GM19035 (cell line): ENCODE measurements at regions not wholly inside any gene's neighbourhood (a gene's known extent, or its start where the extent isn't known, plus 50 kb on each side); places are given as distances from the start of the nearest gene placed in this dataset.
"Not testable (repeated sequence)": the region's sequence is repeated elsewhere in the genome, so short reads cannot be mapped to it uniquely, and the experiment has no call there.

Source experiments
- ATAC-seq: cut with Tn5 transposase; IDR thresholded peaks from one replicate; pipeline ENCODE4 v1.9.1; 2021; ENCODE audit not compliant: unreplicated experiment

DNA sequence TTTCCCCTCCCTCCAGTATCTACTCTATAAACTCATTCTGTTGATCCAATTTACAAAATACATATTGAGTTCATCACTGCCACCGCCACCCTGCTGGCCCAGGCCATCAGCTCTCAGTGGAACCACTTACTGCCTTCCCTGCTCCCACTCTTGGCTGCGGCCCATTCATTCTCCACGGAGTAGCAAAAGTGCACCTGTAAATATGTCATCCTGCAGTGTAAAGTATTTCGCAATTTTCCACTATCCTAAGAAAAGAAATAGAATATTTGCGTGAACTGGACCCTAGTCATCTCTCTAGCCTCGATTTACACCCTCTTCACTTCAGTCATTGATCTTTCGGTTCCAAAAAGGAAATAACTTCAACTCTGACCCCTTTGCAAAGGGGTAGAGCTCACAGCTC lies 258.3 kb upstream of the TFAP2D start:
- ATAC-seq = no peak

DNA sequence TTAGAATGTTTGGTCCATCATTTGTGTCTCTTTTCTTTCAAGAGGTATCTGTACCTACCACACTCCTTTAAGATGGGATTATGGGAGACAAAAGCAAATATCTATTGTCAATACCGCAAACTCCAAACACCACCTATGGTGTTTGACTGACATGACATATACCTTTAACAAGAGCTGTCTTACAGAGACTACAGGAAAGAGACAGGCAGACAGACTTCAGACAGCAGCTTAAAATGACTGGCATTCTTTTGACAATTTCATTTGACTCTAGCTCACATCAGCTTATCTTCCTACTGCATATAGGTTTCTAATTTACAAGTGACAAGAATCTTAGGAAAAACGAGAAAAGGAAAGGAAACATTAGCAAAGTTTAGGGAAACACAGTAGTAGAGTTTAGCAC lies 256.0 kb upstream of the TFAP2D start:
- ATAC-seq = no peak

DNA sequence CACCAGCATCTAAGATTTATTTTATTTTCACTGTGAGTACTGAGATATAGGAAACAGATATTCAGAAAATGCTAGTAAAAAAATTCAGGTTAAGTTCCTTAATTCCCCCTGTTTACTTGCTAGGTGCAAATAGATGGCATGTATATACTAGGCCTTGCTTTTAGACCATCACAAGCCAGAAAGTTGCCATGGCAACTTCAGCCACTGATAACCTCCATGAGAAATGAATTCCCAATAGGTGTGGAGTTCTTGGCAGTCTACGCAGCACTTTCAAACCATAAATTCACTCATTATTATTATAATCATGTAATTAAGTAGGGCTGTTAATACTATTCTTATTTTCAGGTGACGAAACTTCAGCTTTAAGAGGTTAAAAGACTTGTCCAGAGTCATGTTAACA lies 251.6 kb upstream of the TFAP2D start:
- ATAC-seq = no peak

DNA sequence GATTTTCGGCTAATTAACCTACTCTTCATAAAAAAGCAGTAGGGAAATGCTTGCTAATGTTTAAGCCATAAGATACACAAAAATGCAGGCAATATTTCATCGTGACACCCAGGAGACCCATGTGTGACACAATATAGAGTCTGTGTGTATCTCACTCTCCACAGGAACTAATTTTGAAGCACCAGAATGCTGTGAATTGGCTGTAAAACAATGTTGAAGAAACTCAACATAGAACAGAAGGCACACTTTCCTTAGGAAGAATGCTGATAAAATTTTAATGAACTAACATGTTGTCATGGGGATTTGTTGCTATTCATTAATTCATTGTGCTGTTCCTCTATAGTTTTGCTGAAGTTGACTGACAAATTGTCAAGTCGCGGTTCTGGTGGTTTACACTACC lies 249.4 kb upstream of the TFAP2D start:
- no peak for ATAC-seq

DNA sequence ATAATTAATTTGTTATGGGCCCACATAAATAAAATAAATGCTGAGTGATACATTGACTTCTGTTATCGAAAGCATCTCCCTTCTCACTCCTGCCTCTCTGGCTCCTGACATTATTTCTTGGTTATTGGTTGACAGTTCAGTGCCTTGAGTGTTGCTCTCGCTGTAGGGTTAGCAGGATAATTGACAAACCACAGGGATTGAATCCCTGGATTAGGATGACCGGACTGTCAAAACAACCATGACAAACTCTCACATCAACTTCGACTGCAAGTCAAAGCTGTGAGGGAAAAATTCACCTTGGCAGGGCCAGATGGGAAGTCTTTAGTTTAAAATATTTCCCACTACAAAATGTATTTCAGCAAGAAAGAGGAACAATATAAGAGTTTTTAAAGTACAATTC lies 245.4 kb upstream of the TFAP2D start:
- no peak for ATAC-seq

DNA sequence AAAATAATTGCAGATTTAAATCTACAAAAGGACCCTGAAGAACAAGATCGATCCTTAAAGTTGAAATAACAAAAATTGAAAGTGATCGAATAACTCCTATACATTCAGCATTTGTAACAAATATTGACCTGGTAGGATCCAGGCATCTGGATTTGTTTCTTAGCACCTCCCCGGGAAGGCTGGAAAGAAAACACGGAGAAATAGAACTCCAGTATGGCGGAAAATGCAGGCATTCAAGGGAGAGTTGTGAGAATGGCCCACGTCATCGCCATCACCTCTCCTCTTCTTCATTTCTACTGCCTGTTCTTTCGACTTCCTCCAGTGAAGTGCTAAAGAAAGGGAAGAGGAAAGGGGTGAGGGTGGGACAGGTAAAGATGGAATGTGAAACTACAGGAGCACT lies 242.3 kb upstream of the TFAP2D start:
- no peak for ATAC-seq

DNA sequence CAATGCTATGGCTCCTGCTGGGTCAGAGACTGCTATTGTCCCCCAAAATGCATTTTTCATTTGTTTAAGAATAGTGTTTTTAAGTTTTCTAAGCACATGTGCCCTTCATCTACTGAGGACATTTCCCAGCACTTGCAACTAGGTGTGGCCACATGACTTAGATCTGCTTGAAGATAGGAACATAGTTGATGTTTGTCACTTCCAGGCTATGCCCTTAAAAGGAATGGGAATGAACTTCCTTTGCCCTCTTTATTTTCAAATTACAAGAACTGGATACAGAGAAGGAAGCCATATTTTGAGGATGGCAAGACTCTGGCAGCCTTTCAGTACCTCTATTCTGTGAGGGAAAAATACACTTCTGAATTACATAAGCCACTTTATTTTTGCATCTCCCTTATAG lies 203.0 kb upstream of the TFAP2D start:
- no peak for ATAC-seq

DNA sequence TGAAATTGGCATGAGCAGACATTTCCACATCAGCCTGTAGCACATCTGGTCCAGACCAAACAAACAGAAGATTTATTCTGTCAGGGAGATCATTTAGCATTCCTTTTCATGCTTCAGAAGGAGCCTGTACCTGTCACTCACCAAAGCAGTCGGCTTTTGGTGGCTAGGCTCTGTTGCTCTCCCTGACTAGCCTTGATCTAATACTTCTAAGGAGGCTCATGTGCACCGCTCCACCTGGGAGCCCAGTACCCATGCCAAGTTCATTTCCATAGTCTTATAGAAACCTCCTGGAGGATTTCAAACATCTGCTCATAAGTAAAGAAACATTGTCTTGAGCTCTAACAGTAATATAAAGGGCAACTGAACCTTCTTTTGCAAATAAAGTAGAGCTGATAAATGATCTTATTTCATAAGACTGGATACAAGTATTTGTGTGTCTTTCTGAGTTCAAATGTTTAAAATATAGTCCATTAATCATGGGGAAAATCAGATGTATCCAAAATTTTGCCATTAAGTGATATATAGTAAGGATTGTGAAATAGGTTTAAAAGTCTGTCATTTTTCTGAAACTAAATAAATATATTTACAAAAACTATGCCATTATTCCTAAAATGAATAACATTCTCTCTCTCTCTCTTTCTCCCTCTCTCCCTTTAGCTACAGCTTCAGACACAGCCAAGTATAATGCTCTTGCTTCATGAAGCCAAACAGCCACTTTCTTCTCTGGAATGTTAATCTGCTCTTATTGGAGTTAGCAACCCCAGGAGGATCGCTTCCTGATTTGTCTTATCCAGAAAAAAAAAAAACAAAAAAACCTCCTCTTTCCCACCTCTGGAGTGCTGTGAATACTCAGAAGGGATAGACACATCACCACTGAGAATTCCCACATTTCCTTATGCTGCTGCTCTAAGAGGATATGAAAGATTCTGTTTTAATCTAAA lies 192.7 kb upstream of the TFAP2D start:
- no peak for ATAC-seq

DNA sequence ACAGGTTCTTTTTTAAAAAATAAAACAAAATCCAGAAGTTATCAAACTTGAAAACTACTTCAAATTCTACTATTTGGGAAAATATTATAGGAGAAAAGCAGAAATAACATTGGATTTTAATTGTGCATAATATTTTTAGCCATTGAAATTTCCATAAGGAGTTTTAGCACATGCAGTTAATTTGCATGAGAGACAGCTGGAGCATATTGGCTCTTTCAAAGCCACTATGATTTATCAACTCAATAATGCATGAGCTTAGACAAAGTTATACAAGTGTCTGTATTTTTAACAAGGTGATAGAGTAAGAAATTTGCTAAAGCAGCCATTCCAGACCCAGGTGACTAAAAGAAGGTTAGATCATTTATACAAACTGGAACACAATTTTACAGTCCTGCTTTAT lies 189.0 kb upstream of the TFAP2D start:
- no peak for ATAC-seq

DNA sequence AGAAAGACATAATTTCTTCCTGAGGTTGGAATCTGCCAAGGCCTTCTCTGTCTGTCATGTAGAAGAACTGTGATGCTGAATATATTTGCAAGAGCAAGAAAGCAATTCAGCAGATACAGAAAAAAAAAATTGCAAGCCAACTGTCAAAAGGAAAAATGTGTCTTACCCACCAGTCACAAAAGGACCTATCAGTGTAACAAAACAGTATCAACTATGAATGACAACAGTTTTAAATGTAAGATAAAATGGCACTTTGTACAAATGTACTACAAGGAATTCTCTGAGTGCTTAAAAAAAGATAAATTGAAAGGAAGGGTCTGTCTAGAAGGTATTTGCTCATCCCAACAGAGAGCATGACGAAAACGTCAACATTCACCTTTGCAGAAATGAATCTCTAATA lies 185.3 kb upstream of the TFAP2D start:
- no peak for ATAC-seq

DNA sequence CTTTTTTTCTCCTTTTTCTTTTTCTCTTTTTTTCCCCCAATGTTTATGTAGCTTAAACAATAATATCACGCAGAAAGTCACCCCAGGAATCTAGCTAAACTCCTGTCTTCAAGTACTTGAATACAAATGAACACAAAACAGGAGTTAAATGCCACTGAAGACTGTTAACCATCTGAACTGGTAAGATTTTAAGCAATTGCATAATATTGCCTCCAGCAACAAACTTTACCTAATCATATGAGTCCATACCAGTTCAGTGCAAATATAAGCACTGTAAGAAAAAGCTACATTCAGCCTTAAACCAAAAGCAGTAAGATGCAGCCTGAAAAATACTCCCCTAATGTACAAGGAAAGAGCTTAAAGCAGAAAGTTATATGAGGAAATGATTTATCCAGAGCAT lies 173.9 kb upstream of the TFAP2D start:
- ATAC-seq = no peak

DNA sequence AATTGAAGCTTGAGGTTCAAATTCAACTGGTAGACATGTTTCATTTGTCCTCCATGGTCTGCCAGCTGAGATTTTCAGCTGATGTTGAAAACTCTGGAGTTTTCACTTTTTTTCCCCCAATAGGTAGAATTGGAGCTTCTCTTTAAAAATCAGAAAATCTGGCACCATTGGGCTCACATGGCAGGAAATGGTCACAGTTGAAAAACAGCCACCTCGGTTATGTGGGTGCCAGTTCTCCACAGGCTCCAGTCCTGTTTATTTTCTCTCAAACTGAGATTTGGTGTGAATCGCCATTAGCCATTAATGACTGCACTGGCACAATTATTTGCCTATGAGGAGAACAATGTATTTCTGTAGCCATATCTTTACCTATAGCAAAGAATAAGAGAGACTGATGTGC lies 171.4 kb upstream of the TFAP2D start:
- ATAC-seq = no peak

DNA sequence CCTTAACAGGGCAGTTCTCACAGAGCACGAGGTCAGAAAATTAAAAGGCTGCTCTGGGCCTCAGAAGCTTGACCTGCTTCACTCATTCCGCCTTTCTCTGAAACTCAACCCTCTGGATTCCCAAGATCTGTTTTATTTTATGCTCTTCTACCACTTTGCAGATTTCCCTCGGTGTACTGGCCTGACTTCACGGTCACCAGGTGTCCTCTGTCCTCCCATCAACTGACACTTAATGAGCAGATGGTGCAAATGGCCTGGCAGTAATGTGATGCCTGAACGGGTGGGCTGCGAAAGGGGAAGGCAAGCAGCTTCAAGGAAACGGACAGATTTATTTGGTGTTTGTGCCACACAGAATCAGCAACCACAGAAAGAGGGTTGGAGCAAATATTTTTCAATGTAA lies 169.7 kb upstream of the TFAP2D start:
- no peak for ATAC-seq

DNA sequence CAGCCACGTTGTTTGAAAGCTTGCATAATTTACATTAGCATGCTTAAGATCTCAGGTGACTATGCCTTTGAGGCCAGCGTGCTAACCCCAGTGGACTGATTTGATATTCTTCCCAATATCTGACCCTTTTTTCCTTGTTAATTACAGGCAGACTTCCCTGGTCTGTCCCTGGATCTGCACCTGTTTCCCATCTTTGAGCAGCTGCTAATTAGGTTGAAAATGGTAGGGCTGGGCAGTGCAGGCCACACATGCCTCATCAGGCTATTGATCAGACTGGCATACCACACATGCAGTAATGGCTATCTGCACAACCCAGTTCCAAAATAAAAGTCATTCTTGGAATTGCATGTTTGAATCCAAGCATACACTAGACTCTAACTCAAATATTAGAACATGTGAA lies 164.3 kb upstream of the TFAP2D start:
- ATAC-seq = no peak

DNA sequence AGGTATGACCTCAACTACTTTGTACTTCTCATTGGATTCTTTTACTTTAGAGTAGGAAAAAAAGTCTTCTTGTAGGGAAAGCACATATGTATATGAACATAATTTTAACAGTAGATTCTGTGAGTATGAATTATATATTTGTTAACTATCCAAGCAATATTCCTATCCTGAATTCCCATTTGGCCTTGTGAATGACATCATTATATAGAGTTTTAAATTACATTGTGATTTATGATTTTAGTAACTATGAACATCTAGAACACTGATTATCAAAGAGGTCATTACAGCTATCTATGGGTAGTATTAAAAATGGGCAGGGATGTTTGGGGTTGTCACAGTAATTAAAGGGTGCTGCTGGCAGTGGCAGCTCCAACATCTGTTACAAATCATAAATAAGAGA lies 163.9 kb upstream of the TFAP2D start:
- ATAC-seq = no peak

DNA sequence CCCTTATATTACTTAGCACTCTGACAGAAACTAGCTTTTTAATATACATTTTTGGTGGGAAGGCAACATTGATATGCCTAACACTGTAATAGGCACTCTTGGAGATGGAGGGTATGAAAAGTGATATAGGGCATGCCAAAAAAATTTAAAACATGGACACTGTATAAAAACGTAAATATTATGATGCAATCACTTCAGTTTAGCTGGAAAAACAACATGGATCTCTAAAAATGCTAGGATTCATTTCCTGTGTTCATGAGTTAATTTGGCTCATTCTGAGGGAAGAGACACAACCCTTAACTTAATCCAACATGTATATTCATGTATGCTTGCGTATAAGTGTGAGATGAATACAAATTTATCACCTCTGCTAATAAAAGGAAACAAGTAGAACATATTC lies 157.3 kb upstream of the TFAP2D start:
- no peak for ATAC-seq

DNA sequence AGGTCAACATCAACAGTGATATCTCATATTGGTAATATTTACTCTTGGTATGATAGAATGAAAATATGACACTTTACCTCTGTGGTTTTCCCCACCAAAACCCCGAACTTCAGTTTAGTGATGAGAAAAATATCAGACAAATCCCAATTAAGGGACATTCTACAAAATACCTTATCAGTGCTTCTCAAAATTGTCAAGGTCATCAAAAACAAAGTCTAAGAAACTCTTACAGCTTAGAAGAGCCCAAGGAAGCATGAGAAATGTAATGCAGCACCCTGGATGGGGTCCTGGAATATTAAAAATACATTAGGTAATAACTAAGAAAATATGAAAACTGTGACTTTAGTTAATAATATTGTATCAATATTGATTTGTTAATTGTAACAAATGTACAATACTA lies 148.3 kb upstream of the TFAP2D start:
- ATAC-seq = no peak

DNA sequence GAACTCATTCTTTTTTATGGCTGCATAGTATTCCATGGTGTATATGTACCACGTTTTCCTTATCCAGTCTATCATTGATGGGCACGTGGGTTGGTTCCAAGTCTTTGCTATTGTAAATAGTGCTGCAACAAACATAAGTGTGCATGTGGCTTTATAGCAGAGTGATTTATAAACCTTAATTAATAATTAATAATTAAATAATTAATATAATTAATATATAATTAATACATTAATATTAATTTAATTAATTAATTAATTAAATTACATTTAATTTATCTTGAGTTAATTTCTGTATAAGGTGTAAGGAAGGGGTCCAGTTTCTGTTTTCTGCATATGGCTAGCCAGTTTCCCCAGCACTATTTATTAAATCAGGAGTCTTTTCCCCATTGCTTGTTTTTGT lies 142.1 kb upstream of the TFAP2D start:
- not testable (repeated sequence) for ATAC-seq

DNA sequence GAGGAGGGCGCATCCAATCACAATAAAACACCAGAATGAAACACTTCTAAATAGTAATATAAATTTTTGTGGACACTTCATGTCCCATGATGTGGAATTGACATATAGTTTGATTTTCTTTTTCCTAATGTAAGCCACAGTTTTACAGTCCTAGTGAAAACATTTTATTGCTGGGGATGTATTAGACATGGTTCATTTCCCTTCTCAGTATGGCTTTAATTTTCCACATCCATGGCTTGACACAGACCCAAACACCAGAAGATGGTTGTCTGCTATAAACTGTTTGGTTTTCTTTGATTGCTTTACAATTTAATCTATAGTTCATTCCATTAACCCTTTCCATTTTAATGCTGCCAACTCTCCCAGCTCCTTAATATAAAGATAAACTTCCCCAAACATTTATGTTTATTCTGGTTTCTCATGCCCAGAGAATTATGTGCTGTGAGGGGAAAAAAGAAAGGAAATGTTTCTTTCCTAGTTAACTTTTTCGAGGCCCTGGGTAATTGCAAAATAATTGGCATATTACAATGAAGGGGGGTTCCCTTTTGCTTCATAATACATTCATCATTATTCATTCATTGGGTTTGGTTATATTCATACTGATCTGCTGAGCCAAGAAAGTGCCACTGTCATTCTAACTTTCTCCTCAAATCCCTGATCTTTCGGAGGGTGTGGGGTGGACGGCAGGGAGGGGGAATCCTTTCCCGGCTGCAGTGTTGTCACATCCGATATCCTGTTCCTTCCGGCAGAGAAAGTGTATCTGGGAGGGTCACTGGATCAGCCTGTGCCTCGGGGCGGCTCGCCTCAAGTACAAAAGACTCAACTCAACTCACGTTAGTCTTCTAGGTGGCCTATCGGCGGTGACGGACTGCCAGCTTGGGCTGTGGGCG lies 127.6 kb upstream of the TFAP2D start:
- ATAC-seq = no peak

DNA sequence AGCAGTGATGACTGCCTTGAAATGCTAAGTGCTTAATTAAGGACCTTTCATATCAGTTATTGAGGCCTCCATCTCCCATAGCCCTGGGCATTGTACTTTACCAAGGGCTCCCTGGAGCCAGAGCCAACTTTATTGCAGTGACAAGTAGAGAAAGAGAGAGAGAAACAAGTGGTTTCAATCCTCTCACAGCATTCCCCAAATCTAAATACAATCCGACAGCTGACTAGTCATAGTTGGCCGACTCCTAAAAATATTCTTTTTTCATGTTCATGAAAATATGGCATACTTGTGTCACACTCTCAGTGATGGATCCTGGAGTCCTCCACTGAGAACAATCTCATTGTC lies 127.0 kb upstream of the TFAP2D start:
- no peak for ATAC-seq

DNA sequence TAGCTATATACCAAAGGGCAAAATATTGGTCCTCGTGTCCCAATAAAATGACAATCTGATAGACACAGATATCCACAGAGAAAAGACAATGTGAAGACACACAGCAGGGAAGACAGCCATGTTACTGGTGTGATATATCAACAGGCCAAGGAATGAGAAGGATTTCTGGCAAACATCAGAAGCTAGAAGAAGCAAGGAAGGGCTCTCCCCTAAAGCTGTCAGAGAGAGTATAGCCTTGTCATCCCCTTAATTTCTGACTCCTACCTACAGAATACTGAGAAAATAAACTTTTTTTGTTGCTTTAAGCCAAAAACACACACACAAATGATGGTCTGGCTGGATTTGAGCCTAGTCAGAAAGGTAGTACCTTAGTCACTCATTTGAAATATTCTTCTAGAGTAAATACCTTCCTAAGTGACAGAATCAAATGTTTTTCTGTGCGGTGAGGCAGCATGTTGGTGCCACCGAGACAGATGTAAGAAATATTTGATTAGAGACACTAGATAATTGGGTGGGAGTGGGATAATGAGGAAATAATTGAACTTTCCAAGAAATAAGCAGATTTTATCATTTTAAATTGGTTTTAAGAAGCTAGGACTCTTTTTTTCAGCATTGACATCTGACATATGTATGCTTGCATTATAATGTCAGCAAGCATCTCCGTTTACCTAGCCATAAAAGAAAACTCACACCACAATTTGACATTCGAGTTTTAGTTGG lies 123.4 kb upstream of the TFAP2D start:
- no peak for ATAC-seq

DNA sequence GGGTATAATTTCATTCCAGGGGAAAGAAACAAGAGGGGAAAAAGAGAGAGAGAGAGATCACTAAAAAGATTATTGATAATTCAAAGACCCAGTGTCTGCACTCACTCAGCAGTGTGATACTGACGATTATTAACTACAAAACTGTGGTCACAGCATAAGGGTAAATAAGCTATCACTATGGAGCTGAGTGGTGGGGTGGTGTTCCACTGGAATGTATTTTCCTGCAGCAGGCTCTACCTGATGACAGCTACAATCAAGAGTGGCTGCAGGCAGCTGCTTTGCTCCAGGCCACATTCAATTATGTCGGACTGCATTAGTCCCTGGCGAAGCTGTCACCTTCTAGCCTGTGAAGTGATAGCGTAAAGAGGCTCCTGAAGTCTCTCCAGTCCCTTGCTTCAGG lies 122.2 kb upstream of the TFAP2D start:
- no peak for ATAC-seq
